ENCODE measurements at regions not wholly inside any gene's neighbourhood (a gene's known extent, or its start where the extent isn't known, plus 50 kb on each side); places are given as distances from the start of the nearest gene placed in this dataset.
"Not testable (repeated sequence)": the region's sequence is repeated elsewhere in the genome, so short reads cannot be mapped to it uniquely, and the experiment has no call there.

DNA sequence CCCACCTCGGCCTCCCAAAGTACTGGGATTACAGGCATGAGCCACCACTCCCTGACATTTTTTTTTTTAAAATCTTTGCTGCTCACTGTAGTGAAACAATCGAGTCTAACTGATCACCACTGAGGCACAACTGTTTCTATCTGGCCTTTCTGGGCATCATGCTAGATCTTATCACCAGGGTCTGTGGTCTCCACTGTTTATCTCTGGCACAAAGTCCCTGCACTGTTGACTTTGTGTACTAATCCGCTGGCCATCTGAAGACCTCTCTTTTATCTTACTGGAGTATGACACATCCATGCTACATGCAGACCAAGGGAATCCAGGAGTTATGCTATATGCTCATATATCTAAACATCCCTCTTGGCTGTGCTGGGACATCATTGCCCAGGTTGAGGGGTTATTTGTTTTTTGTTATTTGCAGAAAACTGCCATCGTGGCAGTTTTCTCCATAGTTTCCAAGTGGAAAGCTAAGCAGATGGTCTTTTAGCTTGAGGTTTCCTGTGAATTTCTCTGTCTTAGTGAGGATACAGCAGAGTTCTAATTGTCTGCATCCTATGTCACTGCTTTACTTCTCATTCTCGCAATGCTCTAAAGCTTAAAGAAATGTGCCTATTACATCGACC, 456.9 kb downstream of the CCER1 start:
- DNase-seq = no peak

DNA sequence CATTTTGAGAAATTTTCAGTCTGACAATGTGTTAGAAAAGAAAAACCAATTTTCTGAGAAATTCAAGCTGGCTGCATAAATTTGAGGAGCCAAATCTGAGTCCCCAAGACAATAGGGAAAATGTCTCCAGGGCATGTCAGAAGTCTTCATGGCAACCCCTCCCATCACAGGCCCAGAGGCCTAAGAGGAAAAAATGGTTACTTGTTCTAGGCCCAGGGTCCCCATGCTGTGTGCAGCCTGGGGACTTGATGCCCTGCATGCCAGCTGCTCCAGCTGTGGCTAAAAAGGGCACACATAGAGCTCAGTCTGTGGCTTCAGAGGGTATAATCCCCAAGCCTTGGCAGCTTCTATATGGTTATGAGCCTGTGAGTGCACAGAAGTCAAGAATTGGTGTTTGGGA, 464.6 kb downstream of the CCER1 start:
- DNase-seq = no peak

DNA sequence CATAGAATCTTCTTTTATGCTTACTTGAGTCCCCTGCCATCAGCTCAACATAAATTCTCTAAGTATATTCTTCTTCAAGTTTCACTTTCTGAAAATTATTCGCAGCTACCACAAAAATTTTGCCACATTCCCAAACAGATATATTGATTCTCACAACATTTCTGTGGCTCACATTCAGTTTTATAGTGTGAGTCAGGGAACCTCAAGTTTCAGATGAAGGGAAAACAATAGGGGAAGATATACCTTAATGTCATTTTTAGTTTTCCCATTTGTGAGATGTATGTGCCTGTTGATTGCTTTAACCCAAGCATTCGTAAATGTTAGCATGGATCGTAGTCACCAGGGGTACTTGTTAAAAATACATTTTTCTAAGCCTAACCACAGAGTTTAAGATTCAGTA, 465.8 kb downstream of the CCER1 start:
- no peak for DNase-seq

DNA sequence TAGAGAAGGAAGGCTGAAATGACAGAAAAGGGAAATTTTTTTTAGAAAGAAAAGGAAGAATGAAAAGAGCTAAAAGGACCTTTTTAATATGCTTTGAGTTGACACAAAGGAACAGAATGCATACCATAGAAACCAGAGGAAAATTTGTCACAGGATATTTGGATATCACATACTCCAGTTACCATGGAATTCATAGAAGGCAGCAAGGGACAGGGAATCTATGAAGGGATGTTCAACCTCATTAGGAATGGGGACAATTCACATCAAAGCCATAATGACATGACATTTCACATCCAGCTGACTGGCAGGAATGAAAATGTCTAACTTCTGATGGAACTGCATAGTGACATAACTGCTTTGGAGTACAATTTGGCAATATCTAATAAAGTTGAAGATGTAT, 469.4 kb downstream of the CCER1 start:
- DNase-seq = no peak

DNA sequence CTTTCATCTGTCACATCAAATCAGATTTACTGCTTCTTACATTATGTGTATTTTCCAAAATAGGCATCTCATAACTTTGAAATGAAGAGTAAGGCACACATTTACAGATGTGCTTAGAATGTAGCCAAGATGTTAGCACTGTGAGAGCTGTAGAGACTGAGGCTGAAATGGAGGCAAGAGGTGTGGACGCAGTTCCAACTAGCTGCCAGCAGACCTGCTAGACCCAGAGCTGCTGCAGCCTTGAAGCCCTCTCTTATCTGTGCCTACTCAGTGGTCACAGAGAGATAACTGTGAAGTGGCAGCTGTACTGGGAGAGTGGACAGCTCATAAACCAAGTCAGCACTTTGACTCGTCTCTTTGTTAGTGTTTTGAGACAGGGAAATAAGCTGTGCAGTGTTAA, 470.9 kb downstream of the CCER1 start:
- no peak for DNase-seq

DNA sequence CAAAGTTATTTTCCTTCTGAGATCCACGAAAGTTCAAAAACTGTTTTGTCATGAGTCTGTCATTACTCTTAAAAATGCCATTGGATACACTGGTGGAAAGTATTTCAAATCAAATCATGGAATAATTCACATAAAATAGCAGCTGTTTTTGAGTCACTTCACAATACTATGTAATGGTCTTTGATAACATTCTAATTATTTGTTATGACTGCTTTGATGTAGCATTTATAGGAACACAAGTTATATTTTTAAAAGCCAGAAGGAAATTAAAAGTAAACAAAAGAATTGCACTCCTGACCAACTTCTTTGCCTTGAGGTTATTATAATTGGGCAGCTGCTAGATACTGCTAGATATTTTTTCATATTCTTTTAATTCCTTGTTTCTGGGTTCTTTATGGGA, 473.2 kb downstream of the CCER1 start:
- DNase-seq = no peak

DNA sequence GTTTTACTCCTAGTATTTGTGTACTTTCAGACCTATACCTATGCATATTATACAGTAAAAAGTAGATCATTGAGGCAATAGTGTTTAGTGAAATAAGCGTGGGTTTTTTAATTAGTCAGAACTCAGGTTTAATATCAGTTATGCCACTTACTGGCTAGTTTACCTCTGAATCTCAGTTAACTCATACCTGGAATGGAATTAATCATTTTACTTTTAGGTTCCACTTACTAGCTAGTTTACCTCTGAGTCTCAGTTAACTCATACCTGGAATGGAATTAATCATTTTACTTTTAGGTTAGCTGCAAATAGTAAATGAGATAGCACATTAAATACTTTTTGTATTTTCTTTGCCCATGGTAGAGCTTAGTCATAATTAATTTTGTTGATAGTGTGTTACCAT, 475.7 kb downstream of the CCER1 start:
- DNase-seq = no peak

DNA sequence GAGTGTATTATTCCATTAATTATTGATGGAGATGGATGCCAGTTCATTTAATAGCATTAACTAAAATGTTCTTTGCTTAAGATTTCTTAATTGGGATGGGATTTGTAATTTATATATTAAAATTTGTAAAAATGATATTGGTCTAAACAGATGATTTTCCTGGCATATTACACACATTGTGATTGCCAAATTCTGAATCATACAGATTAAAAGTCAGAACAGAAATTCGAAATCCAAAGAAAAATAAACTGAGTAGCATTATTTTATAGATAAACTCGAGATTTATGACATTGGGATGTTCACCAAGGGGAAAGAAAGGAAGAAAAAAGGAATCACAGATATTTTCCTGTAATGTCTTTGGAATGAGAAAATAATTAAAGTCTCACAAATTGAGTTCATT, 481.1 kb downstream of the CCER1 start:
- no peak for DNase-seq

DNA sequence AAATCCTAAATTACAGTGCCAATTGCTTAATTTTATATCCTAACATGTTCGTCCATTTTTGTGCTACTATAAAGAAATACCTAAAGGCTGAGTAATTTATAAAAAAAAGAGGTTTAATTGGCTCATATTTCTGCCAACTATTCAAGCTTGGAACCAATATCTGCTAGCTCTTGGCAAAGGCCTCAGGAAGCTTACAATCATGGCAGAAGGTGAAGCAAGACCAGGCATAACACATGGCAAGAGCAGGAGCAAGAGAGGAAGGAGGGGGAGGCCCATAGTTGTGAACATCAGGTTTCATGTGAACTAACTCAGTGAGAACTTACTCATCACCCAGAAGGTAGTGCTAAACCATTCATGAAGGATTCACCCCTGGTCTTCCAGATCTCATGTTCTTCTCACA, 494.3 kb downstream of the CCER1 start:
- no peak for DNase-seq

DNA sequence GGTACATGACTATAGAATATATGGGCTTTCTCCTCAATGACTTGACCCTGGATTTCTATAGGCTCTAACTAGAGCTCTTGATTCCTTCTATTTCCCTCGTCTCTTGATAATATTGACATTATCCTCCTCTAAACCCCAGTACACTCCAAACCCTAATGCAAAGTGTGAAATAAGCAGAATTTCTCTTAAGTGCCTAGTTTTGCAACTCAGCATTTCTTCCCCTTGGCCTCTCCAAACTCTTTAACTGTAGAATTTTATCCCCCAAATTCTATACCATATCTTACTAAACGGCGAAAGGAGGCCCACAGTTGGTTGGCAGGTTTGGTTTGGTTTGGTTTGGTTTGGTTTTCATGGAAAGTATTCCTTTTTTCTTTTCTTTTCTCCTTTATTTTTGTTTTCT, 498.7 kb downstream of the CCER1 start:
- no peak for DNase-seq

DNA sequence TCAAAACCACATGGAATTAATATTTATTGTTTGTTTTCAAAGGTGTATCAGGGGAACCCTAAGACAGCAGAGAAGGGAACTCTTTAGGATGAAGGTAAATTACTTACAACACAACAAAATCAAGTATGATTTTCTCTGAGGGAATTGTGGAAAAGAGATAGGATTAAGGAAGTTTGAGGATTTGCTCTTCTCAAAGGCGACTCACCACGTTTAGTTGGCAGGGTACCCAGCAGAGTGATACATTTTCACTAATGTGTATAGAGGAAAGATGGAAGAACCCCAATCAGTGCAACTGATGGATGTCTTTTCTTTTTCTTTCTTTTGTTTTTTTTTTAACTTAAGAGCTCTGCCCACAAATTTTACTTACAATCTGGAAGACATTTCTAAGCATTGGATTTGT, 499.2 kb downstream of the CCER1 start:
- no peak for DNase-seq

DNA sequence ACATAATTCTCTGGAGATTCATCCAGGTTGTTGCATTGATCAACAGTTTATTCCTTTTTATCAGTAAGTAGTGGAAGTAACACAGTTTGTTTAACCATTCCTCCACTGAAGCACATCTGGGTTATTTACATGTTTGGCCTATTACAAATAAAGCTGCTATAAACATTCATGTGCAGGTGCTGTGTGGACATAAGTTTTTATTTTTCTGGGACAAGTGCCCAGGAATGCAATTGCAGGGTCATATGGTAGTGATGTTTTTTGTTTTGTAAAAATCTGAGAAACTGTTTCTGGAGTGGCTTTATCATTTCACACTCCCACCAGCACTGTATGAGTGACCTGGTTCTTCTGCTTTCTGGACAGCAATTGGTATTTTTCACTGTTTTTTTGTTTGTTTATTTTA, 505.4 kb downstream of the CCER1 start:
- no peak for DNase-seq

DNA sequence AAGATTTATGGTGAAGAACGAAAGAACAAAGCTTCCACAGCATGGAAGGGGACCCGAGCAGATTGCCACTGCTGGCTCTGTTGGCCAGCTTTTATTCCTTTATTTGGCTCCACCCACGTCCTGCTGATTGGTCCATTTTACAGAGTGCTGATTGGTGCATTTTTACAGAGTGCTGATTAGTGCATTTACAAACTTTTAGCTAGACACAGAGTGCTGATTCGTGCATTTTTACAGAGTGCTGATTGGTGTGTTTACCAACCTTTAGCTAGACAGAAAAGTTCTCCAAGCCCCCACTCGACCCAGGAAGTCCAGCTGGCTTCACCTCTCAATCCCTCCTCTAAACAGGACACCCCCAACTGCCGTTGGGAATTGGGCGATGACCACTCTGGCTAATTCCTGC, 511.5 kb downstream of the CCER1 start:
- not testable (repeated sequence) for DNase-seq

DNA sequence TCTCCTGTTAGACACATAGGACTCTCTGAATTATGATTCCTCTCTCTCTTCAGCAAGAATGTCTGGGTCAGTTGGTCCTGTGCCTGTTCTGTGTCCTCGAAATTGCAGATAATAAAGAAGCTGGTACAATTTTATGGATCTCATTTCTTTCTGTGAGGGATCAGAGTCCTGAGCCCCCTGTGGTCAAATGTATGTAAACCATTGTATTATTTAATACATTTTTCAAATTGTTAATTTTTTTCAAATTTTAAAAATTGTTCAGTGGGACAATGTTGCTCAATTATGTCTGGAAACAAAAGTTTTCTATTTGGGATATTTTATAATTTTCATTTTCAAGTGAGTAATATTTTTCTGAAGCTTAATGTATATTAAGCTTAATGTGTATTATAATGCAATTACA, 513.5 kb downstream of the CCER1 start:
- no peak for DNase-seq

DNA sequence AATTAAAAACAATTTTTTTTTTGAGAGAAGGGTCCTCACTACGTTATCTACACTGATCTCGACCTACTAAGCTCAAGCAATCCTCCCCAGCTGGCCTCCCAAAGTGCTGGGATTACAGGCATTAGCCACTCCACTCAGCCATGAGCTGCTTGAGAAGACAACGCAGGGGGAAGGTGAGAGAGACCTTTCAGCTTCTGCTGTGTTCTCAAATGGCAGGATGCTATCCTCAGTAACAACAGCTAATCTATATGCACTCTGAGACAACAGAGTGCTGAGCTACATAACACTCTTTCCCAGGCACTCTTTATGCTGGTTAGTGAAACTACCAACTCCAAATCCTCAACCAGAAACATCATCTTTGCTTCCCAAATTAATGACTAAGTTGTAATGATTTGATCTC, 526.1 kb downstream of the CCER1 start:
- DNase-seq = no peak

DNA sequence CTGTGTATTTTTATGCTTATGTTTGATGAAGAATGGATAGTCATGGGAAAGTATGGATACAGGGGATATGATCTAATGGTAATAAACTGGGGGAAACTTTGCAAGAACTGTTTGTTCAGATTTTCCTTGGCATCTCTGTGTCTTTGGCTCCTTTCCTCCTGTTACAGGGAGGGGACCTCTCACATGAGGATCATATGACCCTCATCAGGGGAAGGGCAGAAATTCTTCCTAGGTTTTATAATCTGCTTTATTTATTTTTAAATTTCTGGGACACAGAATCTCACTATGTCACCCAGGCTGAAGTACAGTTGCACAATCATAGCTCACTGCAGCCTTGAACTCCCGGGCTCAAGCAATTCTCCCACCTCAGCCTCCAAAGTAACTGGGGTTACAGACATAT, 526.5 kb downstream of the CCER1 start:
- DNase-seq = no peak

DNA sequence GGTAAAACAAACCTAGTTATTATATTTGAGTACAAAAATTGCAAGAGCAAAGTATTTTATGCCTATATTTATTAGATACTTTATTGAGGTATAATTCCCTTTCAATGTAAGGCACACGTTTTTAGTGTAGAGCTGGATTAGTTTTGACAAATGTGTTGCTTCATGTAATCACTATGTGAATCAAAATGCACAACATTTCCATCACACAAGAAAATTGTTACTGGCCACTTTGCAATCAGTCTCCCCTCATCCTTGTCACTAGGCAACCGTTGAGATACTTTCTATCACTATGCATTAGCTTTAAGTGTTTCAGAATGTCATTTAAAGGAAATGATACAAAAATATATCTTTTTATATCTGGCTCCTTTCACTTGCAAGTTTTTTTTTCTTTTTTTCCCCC, 531.0 kb downstream of the CCER1 start:
- no peak for DNase-seq

DNA sequence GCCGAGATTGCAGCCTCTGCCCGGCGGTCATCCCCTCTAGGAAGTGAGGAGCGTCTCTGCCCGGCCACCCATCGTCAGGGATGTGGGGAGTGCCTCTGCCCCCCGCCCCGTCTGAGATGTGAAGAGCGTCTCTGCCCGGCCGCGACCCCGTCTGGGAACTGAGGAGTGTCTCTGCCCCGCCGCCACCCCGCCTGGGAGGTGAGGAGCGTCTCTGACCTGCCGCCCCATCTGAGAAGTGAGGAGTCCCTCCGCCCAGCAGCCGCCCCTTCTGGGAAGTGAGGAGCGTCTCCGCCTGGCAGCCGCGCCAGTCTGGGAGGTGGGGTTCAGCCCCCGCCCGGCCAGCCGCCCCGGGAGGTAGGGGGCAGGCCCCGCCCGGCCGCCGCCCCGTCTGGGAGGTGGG, 544.0 kb downstream of the CCER1 start:
- DNase-seq = no peak

DNA sequence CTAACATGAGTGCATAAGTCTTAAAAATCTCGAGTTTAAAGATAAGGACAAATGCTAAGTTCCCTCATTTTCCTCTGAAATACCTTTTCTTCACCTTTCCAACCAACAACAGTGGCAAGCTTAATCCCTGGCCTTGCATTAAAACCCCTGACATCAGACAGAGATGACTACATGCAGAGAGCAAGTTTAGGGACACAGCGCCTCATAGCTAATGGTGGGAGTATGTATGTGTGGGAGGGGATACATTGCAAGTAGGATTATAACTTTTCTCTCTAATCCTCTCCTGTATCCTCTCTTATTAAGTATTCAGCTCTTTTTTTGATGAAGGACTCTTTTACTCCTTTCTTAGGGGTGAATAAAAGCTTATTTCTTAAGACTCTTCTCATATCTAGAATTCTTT, 547.1 kb downstream of the CCER1 start:
- DNase-seq = no peak

DNA sequence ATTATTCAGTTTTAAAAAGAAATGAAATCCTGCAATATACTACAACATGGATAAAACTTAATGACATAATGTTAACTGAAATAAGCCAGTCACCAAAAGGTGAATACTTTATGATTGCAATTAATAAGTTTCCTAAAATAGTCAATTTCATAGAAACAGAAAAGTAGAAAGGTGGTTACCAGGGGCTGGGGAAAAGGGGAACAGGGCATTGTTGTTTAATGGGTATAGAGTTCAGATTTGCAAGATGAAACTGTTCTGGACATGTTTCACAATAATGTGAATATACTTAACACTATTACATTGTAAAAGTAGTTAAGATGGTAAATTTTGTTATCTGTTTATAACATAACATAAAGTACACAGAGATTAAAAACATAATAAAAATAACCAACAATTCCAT, 550.9 kb downstream of the CCER1 start:
- no peak for DNase-seq

DNA sequence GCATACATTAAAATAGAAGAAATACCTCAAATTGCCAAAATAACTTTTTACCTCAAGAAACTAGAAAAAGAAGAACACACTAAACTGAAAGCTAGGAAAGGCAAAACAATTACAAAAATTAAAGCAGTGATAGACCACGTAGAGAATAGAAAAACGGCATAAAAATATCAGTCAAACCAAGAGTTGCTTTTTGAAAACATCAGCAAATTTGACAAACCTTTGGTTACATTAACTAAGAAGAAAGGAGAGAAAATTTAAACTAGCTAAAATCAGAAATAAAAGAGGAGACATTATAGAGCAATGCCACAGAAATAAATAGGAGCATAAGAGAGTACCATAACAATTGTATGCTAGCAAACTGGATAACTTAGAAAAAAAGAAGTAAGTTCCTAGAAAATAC, 553.8 kb downstream of the CCER1 start:
- DNase-seq = no peak

DNA sequence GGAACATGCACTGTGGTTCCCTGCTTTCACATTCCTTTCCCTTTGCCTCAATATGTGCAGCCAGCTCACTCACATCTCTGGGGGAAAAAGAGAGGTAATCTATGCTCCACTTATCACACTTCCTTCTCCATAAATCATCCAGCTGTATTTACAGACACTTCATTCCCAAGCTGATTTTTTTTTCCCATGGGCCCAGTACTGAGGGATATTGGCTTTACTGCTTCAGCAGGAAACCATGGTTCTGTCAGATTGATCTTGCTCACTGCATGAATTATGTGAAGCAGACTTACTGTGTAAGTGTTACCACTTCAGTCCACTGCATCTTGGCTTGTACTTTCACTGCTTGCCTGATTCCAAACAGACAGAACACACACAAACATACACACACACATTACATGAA, 555.6 kb downstream of the CCER1 start:
- no peak for DNase-seq

DNA sequence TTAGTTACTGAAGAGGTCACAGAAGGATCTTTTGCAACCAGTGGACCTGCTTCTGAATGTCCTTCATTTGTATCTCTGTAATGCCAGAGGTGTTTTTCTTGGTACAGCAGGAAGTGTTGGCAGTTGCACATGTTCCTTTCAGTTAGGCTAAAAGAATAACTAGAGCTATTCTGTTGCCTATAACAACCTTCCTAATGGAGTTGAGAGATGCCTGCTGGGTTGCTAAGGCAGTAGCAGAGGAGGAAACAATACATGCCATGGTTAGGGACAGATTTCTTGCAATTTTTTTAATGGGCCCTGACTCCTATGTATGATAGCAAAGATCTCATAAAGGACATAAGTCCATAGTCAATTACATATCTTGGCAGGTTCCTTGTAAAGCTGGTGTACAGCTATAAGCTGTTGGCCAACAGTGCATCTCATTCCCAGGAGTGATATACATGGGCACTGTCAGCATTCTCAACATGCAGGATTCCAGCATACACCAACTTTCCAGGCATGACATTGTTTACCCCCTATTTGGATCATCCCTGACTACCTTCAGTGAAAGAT, 556.6 kb downstream of the CCER1 start:
- no peak for DNase-seq

DNA sequence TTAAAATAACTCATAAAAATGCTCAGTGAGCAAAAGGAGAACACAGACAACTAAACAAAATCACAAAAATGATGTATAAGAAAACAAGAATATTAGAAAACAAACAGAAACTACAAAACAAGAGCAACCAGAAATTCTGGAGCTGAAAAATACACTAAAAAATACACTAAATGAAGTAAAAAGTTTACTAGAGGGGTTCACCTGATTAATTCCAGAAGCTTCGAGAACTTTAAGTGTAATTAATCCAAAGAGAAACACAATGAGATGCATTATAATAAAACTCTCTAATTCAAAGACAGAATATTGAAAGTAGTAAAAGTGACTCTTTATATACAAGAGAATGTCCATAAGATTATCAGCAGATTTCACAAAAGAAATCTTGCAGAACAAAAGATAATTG, 558.4 kb downstream of the CCER1 start:
- no peak for DNase-seq

DNA sequence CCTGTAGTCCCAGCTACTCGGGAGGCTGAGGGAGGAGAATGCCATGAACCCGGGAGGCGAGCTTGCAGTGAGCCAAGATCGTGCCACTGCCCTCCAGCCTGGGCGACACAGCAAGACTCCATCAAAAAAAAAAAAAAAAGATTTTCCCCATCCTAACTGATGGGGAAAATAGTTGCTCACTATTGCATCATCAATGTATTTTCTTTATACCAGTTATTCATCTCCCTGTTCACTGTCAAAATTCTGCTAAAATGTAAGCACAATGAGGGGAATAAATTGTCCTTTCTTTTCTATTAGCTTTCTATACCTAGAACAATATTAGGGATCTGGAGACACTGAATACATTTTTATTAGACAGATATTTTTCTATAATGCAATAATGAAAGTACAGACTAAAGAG, 561.3 kb downstream of the CCER1 start:
- DNase-seq = no peak

DNA sequence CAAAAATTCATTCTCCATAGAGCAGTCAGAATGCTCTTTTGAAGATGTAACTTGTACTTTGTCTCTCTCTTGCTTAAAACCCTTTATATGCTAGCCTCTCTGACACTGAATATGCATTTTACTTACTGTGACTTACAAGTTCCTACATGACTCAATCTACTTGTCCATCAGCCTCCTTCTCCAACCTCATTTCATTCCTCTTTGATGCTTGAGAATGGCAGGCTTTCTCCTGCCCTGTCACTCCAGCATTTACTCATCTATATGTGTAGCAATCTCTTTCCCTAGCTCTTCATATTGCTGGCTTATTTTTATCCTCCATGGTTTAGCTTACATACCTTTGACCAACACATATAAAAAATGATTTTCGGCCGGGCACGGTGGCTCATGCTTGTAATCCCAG, 561.9 kb downstream of the CCER1 start:
- no peak for DNase-seq

All from activated CD4-positive, alpha-beta T cell treated with anti-CD3 and anti-CD28 coated beads, Interleukin-2, amount 50 U/mL, for 16 hours (primary cell).